ENCODE measurements at regions not wholly inside any gene's neighbourhood (a gene's known extent, or its start where the extent isn't known, plus 50 kb on each side); places are given as distances from the start of the nearest gene placed in this dataset.

DNA sequence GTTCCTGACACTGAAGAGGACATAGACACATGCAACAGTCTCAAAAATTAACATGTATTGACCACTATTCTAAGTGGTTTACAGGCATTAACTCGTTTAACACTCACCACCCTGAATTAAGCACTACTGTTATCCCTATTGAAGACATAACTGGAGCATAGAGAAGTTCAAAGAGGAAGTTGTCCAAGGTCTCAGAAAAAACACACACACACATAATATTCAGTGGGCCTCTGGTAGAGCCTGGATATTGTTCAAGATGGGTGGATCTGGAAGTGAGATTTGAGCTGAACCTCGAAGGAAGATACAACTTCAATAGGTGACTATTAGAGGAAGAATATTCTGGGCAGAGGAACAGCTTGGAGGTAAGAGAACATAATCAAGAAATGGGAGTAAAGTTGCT, 334.9 kb downstream of the HNRNPD start (continued):
- no peak for TF ChIP-seq GABPA (IDR thresholded peaks at IDR 0.05; ENCODE audit: low read depth)

GRCh38 chr4:82036181-82036580, 337.6 kb downstream of the HNRNPD start:
- Histone ChIP-seq H2AFZ (ENCODE audit: control insufficient read depth, low read depth, low read length) (no peak overlapping the region), H3K27ac (ENCODE audit: control insufficient read depth, insufficient read depth) (no peak overlapping the region), H3K36me3 (ENCODE audit: control insufficient read depth in 2 of 2, insufficient read depth in 2 of 2, low read length in 1 of 2) (no peaks in the 10 kb centered on the region), H3K27me3 (replicated peaks in 1 of 2; ENCODE audit: control insufficient read depth in 2 of 2, insufficient read depth in 2 of 2, low read length in 1 of 2) (no peaks in the 10 kb centered on the region; a peak in 1 of 4 replicates), H3K4me1 (ENCODE audit: control insufficient read depth, insufficient read depth, low read length) (no peaks in the 10 kb centered on the region), H3K79me2 (ENCODE audit: control insufficient read depth, insufficient read depth, low read length) (no peaks in the 10 kb centered on the region), H3K9ac (ENCODE audit: control insufficient read depth, insufficient read depth, low read length) (no peak overlapping the region), H4K20me1 (ENCODE audit: control insufficient read depth, insufficient read depth) (no peaks in the 10 kb centered on the region), H3K4me2 (ENCODE audit: control insufficient read depth, insufficient read depth) (no peak overlapping the region), H3K9me3 (replicated peaks; ENCODE audit: control insufficient read depth, insufficient read depth, low read length) (no peaks in the 10 kb centered on the region), H3K4me3 (no peak overlapping the region)
- no TSS peak for BruUV-seq (replicated peaks)
- ChIA-PET POLR2A (no interaction called here), SMC1A (ENCODE audit: uncharacterized antibody, unreplicated experiment) (interaction anchor here (0.7 kb wide), 1 partner anchor 97 kb away, joined by 3 read pairs; no protein-coding TSS in a partner anchor), CTCF (no interaction called here), RAD21 (ENCODE audit: unreplicated experiment) (no interaction called here)
- DNase-seq (ENCODE audit: low read depth, low spot score) (no peak), FAIRE-seq (no peak), ATAC-seq (no peak)
- in situ Hi-C loops (cut with MboI) (no loop called here), intact Hi-C loops (cut with micrococcal nuclease; ENCODE audit: unreplicated experiment) (no loop called here)
- WGBS (ENCODE audit: insufficient coverage, insufficient replicate concordance, low lambda C conversion rate, missing lambda C conversion rate), result 45% methylated on average over 1 of the region's 1 CpG
- TF ChIP-seq GATAD2B (conservative IDR thresholded peaks at IDR 0.05; ENCODE audit: low read depth), result no peak
- no peak for TF ChIP-seq FOXM1 (IDR thresholded peaks at IDR 0.05; ENCODE audit: low read depth, low read length)
- no peak for TF ChIP-seq ZNF384 (IDR thresholded peaks at IDR 0.05; ENCODE audit: borderline replicate concordance, low read depth, low read length)
- TF ChIP-seq NFYB (IDR thresholded peaks at IDR 0.05; ENCODE audit: insufficient read depth, low read depth, low read length), result no peak
- no peak for TF ChIP-seq SREBF1 (IDR thresholded peaks at IDR 0.05; ENCODE audit: low read length)
- no peak for TF ChIP-seq YY1 (IDR thresholded peaks at IDR 0.05; ENCODE audit: low read depth, low read length)
- no peak for TF ChIP-seq ZBED1 (IDR thresholded peaks at IDR 0.05; ENCODE audit: borderline replicate concordance)
- TF ChIP-seq, protein P1, sequence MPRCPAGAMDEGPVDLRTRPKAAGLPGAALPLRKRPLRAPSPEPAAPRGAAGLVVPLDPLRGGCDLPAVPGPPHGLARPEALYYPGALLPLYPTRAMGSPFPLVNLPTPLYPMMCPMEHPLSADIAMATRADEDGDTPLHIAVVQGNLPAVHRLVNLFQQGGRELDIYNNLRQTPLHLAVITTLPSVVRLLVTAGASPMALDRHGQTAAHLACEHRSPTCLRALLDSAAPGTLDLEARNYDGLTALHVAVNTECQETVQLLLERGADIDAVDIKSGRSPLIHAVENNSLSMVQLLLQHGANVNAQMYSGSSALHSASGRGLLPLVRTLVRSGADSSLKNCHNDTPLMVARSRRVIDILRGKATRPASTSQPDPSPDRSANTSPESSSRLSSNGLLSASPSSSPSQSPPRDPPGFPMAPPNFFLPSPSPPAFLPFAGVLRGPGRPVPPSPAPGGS (IDR thresholded peaks at IDR 0.05; ENCODE audit: borderline replicate concordance, insufficient read depth, low read depth, low read length, poor library complexity, severe bottlenecking), result no peak
- no peak for TF ChIP-seq NFXL1 (IDR thresholded peaks at IDR 0.05; ENCODE audit: borderline replicate concordance)
- TF ChIP-seq POU2F2 (IDR thresholded peaks at IDR 0.05; ENCODE audit: borderline replicate concordance, low read depth, low read length), result no peak
- no peak for TF ChIP-seq TBL1XR1 (IDR thresholded peaks at IDR 0.05; ENCODE audit: low read depth, low read length)
- no peak for TF ChIP-seq SP1 (IDR thresholded peaks at IDR 0.05; ENCODE audit: low read depth, low read length)
- TF ChIP-seq, protein P2, sequence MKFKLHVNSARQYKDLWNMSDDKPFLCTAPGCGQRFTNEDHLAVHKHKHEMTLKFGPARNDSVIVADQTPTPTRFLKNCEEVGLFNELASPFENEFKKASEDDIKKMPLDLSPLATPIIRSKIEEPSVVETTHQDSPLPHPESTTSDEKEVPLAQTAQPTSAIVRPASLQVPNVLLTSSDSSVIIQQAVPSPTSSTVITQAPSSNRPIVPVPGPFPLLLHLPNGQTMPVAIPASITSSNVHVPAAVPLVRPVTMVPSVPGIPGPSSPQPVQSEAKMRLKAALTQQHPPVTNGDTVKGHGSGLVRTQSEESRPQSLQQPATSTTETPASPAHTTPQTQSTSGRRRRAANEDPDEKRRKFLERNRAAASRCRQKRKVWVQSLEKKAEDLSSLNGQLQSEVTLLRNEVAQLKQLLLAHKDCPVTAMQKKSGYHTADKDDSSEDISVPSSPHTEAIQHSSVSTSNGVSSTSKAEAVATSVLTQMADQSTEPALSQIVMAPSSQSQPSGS (IDR thresholded peaks at IDR 0.05; ENCODE audit: low read length), result no peak
- no peak for TF ChIP-seq FOS (IDR thresholded peaks at IDR 0.05; ENCODE audit: borderline replicate concordance, extremely low read depth, insufficient read length)
- no peak for TF ChIP-seq E2F8 (IDR thresholded peaks at IDR 0.05; ENCODE audit: low read depth, partially characterized antibody)
- no peak for TF ChIP-seq ATF3 (IDR thresholded peaks at IDR 0.05; ENCODE audit: borderline replicate concordance, extremely low read depth, low read depth, low read length)
- no peak for TF ChIP-seq RUNX3 (IDR thresholded peaks at IDR 0.05; ENCODE audit: low read length)
- no peak for TF ChIP-seq TAF1 (IDR thresholded peaks at IDR 0.05; ENCODE audit: borderline replicate concordance, low read depth, low read length)
- TF ChIP-seq IRF4 (IDR thresholded peaks at IDR 0.05; ENCODE audit: low read depth, low read length), result no peak

All from GM12878 (cell line).